NCI-H69 (cell line): ENCODE measurements at regions not wholly inside any gene's neighbourhood (a gene's known extent, or its start where the extent isn't known, plus 50 kb on each side); places are given as distances from the start of the nearest gene placed in this dataset.

Experiments
- DNase-seq: peaks from one replicate; lab custom pipeline; 2025; lab: John Stamatoyannopoulos, UW

- no peak for DNase-seq
Observed at GRCh38 chr13:75132701-75133695, 349.0 kb downstream of the TBC1D4 start.

DNA sequence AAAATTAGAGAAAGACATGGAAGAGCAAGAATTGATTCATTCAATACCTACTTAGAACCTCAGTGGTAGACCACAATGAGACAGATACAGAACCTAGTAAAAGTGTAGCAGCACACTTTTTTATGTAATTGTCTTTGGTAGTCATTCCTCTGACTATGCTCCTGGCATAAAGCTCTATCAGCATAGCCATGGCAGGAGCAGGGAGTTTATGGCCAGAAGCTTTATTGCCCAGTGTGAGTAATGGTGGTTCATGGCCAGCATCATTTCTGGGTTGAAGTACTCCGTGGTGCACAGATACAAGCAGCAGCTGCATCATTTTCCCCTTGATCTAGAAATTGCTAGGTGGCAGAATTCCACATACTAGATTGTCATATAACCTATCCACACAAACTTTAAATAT is 352.6 kb downstream of the TBC1D4 start:
- no peak for DNase-seq

DNA sequence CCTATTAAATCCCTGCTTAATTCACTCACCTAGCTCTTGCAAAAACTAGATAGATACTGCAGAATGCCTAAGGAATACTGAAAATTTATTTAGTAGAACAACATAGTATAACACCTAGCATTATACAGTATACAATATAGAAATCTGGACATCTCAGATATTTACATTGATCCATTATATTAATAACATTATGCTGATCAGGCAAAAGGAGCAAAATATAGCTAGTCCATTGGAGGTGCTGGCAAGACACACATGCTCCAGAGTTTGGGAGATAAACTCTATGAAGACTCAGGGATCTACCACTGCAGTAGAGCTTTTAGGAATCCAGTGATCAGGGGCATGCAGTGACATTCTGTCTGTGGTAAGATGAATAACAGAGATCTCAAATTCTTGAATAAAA is 357.6 kb downstream of the TBC1D4 start:
- no peak for DNase-seq

DNA sequence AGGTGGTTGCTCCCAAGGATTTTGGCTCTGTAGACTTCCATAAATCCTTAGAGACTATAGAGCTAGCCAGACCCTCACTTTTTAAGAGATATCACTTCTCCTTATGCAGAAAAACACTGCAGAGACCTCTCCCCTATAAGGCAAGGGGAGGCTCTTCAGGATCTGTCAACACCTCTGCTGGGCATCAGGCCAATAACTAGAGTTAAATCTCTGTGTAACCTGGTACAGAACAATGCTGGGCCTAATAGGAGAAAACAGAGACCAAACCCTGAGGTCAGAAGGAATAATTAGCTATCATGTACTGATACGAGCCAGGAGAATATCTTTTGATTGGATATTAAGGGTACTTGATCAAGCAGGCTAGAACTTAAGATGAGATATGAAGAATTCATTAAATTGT is 358.5 kb downstream of the TBC1D4 start:
- DNase-seq, result peak; percentile 16

GRCh38 chr13:75120085-75120484 is 361.9 kb downstream of the TBC1D4 start:
- no peak for DNase-seq

DNA sequence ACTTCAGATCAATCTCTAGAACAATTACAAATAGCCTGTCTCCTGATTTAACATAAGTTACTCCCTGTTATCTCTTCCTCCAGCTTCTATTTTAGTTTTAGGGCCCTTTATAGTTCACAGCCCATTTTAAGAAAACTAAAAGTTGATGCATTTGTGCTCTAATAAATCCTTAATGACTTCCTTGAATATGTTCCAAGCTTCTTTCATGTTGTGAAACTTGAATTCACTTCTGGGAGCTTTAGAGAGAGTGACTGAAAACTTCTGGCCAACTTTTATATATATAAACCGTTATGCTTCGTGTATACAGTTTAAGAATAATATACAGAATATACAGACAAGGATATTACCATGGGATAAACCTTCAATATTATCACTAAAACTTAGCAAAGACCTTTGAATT is 366.8 kb downstream of the TBC1D4 start:
- no peak for DNase-seq

DNA sequence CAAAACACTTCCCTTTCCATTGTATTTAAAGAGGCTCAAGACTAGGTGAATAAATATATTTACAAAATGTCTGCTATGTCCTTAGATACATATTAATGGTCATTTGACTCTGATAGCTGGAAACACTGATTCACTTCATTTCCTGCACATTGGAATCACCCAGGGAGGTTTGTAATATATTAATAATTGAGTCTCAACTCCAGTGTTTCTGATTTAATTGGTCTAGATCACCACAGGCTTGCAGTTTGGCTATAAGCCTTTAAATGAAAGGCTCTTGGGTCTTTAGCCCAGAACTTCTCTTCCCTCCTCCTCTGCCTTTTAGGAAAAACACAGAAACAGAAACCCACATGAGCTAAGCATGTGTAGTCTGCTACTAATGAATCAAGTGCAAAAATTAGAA is 378.0 kb downstream of the TBC1D4 start:
- no peak for DNase-seq

GRCh38 chr13:75102001-75102716 is 379.8 kb downstream of the TBC1D4 start:
- no peak for DNase-seq

- DNase-seq, result no peak
Observed at GRCh38 chr13:75101348-75101747, 380.6 kb downstream of the TBC1D4 start.

DNA sequence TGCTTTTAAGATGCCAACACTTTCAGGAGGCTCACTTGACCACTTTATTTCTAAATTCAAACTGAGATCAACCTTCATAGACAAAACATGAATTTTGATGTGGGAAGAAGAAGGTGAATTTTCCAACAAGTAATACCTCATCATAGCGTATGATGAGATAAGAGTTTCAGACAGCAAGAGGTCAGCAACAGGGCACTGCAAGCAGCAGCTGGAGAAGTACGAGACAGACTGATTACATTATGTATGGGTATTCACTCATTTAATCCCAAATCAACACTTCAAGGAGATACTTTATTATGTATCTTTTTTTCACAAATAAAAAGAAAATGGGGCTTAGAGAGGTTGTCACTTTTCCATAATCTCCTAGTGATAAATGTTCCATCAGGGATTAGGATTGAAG is 389.8 kb downstream of the TBC1D4 start:
- no peak for DNase-seq

DNA sequence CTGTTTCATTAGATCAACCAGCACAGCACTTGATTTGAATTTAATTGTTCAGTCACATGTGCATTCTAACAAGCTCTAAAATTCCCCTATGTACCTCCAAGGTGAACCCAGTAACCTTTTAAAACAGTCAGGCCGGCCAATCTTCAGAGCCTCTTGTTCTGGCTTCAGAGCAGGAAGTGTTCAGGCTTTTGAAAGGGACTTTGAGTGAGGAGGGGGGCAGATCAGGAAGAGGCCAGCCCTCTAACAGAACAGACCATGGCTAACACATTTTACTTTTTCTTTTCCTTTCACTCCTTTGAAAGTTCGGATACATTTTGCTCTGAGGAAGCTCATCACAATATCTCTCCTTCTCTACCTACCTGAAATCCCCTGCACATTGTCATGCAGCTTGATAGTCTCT is 390.3 kb downstream of the TBC1D4 start:
- no peak for DNase-seq

DNA sequence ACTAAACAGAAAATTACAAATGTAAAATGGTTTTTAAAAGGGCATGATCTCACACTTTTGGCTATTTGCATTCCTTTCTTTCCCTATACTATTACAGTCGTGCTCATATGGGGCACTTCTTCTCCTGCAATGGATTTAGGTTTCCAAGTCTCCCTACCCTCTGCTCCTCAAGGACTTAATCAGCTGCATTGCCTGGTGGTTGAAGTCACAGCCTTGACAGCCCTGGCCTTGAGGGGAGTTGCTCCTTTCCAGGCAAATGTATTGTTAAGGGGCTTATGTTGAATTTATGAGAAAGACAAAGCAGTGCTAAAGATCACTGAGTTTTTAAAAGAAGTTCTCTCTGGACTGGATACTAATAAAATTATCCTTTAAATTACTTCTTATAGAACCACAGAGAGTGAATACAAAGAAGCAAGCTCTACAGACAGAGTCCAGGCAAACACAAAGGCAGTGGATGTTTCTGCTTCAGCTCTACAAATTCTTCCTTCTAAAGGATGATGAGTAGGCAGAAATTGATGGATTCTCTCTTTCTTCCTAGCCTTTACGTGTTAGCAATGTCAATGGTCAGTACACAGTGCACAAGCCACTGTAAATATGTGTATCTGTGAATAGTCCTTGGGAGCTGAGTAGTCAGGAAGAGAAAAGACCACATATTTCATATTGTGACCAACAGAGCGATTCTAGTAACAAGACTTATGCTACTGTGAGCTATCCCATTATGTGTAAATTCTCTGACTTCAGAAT is 390.9 kb downstream of the TBC1D4 start:
- no peak for DNase-seq

GRCh38 chr13:75088915-75089314 is 393.1 kb downstream of the TBC1D4 start:
- DNase-seq, result no peak

DNA sequence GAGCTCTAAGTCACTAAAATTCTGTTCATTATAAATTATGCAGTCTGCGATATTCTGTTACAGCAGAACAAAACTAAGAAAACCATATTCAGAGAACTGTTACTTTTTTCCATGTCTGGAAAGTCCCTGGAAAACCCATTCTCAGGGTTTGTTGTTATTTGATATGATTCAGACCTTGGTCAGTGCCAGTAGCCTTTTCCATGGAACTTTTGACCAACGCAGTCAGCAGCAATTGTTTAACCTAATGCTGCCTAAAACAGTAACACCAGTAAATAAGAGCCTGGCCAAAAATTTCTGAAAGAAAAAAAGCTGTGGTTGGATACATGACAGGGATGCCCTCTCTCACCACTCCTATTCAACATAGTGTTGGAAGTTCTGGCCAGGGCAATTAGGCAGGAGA is 402.7 kb downstream of the TBC1D4 start:
- no peak for DNase-seq

- no peak for DNase-seq
Observed at GRCh38 chr13:75076476-75076875, 405.5 kb downstream of the TBC1D4 start.

- no peak for DNase-seq
Observed at GRCh38 chr13:75073786-75074185, 408.2 kb downstream of the TBC1D4 start.

DNA sequence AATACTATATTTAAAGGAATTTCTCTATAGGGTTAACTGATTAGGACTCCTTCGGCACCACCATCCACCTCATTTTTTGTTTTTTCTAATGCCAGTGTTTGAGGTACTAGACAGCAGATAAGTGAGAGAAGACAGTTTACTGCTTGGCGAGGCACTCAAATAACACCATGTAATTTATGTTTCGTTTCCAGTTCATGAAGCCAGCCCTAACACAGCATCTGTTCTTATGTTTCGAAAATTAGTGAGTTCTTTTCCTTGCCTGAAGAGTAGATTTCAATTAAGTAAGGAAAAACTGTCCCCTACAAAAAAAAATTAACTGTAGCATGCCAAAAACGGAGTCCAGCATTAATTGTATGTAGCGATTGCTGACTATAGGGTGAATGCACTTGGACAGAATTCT is 409.1 kb downstream of the TBC1D4 start:
- DNase-seq, result no peak

GRCh38 chr13:75072368-75072767 is 409.6 kb downstream of the TBC1D4 start:
- no peak for DNase-seq

GRCh38 chr13:75071796-75072195 is 410.2 kb downstream of the TBC1D4 start:
- peak; percentile 33 for DNase-seq

- peak; percentile 33 for DNase-seq
Observed at GRCh38 chr13:75071395-75071794, 410.6 kb downstream of the TBC1D4 start.

- DNase-seq, result no peak
Observed at GRCh38 chr13:75061909-75062308, 420.1 kb downstream of the TBC1D4 start.

DNA sequence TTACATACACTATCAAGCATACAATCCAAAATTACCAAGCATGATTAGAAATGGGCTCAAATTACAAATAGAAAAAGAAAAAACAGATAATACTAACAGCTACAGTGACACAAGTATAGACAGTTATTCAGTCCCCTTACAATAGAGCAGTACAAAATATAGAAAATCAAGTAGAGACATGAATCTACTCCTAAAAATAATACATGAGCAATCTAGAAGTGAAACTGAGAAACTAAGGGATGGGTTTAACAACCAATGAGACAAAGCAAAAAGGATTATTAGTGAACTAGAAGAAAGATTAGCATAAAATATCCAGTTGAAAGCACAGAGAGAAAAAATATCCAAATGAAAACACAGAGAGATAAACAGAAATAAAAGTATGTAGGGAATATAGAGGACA is 426.7 kb downstream of the TBC1D4 start:
- no peak for DNase-seq

- no peak for DNase-seq
Observed at GRCh38 chr13:75052616-75053015, 429.4 kb downstream of the TBC1D4 start.
